GM23248 (cell line): ENCODE measurements at regions not wholly inside any gene's neighbourhood (a gene's known extent, or its start where the extent isn't known, plus 50 kb on each side); places are given as distances from the start of the nearest gene placed in this dataset.

Experiments
- DNase-seq: peaks from one replicate; pipeline ENCODE4 v3.0.0-alpha.2; 2015
- H2AFZ ChIP-seq: fragments of 200-600 bp; sonication (generic); 2 replicates; pipeline ENCODE4 v1.6.1; 2016; ENCODE audit warnings: antibody characterized with exemption
- H3F3A ChIP-seq: fragments of 200-600 bp; sonication (generic); 2 replicates; pipeline ENCODE4 v1.6.1; 2016; ENCODE audit warnings: mild to moderate bottlenecking, antibody characterized with exemption, mixed run types; ENCODE audit not compliant: insufficient read depth
- H3K27ac ChIP-seq: fragments of 200-600 bp; sonication (generic); 2 replicates; pipeline ENCODE4 v1.5.1; 2016; ENCODE audit warnings: mild to moderate bottlenecking
- H3K27me3 ChIP-seq: fragments of 200-600 bp; sonication (generic); replicated peaks from 2 replicates; pipeline ENCODE4 v1.6.1; 2016; ENCODE audit warnings: mild to moderate bottlenecking; ENCODE audit not compliant: insufficient read depth
- H3K36me3 ChIP-seq: fragments of 200-600 bp; sonication (generic); 2 replicates; pipeline ENCODE4 v1.6.1; 2016; ENCODE audit warnings: low read depth, mild to moderate bottlenecking
- H3K4me1 ChIP-seq: fragments of 200-600 bp; sonication (generic); 2 replicates; pipeline ENCODE4 v1.6.1; 2016; ENCODE audit warnings: mild to moderate bottlenecking; ENCODE audit not compliant: insufficient read depth
- H3K4me2 ChIP-seq: fragments of 200-600 bp; sonication (generic); one replicate; pipeline ENCODE4 v1.6.1; 2016; ENCODE audit warnings: mild to moderate bottlenecking; ENCODE audit not compliant: unreplicated experiment
- H3K4me3 ChIP-seq: fragments of 200-600 bp; sonication (generic); 2 replicates; pipeline ENCODE4 v1.5.1; 2016; ENCODE audit warnings: mild to moderate bottlenecking
- H3K79me2 ChIP-seq: fragments of 200-600 bp; sonication (generic); 2 replicates; pipeline ENCODE4 v1.6.1; 2016; ENCODE audit warnings: mild to moderate bottlenecking; ENCODE audit not compliant: insufficient read depth
- H3K9ac ChIP-seq: fragments of 200-600 bp; sonication (generic); 2 replicates; pipeline ENCODE4 v1.6.1; 2016; ENCODE audit warnings: mild to moderate bottlenecking
- H3K9me2 ChIP-seq: fragments of 200-600 bp; sonication (generic); 2 replicates; pipeline ENCODE4 v1.6.1; 2016; ENCODE audit warnings: mixed run types, mild to moderate bottlenecking, moderate library complexity; ENCODE audit not compliant: insufficient read depth
- H3K9me3 ChIP-seq: fragments of 200-600 bp; sonication (generic); one replicate; pipeline ENCODE4 v1.6.1; 2017; ENCODE audit warnings: low read depth
- H4K20me1 ChIP-seq: fragments of 200-600 bp; sonication (generic); 2 replicates; pipeline ENCODE4 v1.6.0; 2016; ENCODE audit not compliant: insufficient read depth
- EZH2 ChIP-seq: fragments of 200-600 bp; sonication (generic); IDR thresholded peaks from 2 replicates; pipeline ENCODE4 v1.6.1; 2018; ENCODE audit warnings: antibody characterized with exemption, mild to moderate bottlenecking; ENCODE audit not compliant: insufficient read depth, poor library complexity, severe bottlenecking
- EZH2phosphoT487 ChIP-seq: fragments of 200-600 bp; sonication (generic); IDR thresholded peaks from 2 replicates; pipeline ENCODE4 v1.6.1; 2018; ENCODE audit warnings: antibody characterized with exemption, moderate library complexity, mild to moderate bottlenecking, low read depth; ENCODE audit not compliant: insufficient read depth
- WGBS, 2 experiments: methylation state at CpG; one replicate each; pipeline ENCODE4 v1.1.6; 2015 to 2017; ENCODE audit warnings: low lambda C conversion rate in 2 of 2, low coverage in 1 of 2; ENCODE audit errors: missing lambda C conversion rate in 2 of 2; 5-methylcytosine and 5-hydroxymethylcytosine counted together
- in situ Hi-C: fragments of 300-500 bp; cut with MboI; formaldehyde crosslinking; loops from 2 replicates; pipeline ENCODE4 v1.15.0; 2020

GRCh38 chr6:167654389-167654788 lies 172.3 kb upstream of the AFDN start:
- no peaks in the 10 kb centered on the region for H3K9me3 ChIP-seq
- H3K4me1 ChIP-seq: no peaks in the 10 kb centered on the region
- no peaks in the 10 kb centered on the region for H3K9me2 ChIP-seq
- no peak overlapping the region for H3K4me3 ChIP-seq
- no peak overlapping the region for H3K4me2 ChIP-seq
- DNase-seq: no peak
- no peaks in the 10 kb centered on the region for H3F3A ChIP-seq
- no peak overlapping the region for H2AFZ ChIP-seq
- H3K9ac ChIP-seq: no peak overlapping the region
- no peaks in the 10 kb centered on the region for H3K79me2 ChIP-seq
- TF ChIP-seq EZH2: no peak
- no peak for TF ChIP-seq EZH2phosphoT487
- no peaks in the 10 kb centered on the region for H3K27me3 ChIP-seq
- no peaks in the 10 kb centered on the region for H3K36me3 ChIP-seq
- WGBS, 2 experiments: 32 to 37% methylated on average over 4 of the region's 4 CpGs
- in situ Hi-C loops: no loop called here
- no peaks in the 10 kb centered on the region for H4K20me1 ChIP-seq
- H3K27ac ChIP-seq: no peak overlapping the region

- in situ Hi-C loops: no loop called here
- Histone ChIP-seq H3K27ac (no peak overlapping the region), H3K9me2 (no peaks in the 10 kb centered on the region), H2AFZ (no peak overlapping the region), H3F3A (no peaks in the 10 kb centered on the region), H3K79me2 (no peaks in the 10 kb centered on the region), H3K4me1 (no peaks in the 10 kb centered on the region), H3K36me3 (no peaks in the 10 kb centered on the region), H3K4me2 (no peak overlapping the region), H3K9ac (no peak overlapping the region), H3K4me3 (no peak overlapping the region), H3K9me3 (no peaks in the 10 kb centered on the region), H4K20me1 (no peaks in the 10 kb centered on the region), H3K27me3 (no peaks in the 10 kb centered on the region)
- TF ChIP-seq EZH2phosphoT487 (no peak), EZH2 (no peak)
- WGBS, 2 experiments: 10 to 14% methylated on average over 4 of the region's 4 CpGs
- no peak for DNase-seq
These were observed 171.4 kb upstream of the AFDN start for GRCh38 chr6:167655174-167655821.

- Histone ChIP-seq H3K4me3 (no peak overlapping the region), H3K4me1 (no peaks in the 10 kb centered on the region), H3K79me2 (no peaks in the 10 kb centered on the region), H3K9me2 (no peaks in the 10 kb centered on the region), H2AFZ (no peak overlapping the region), H3K36me3 (no peaks in the 10 kb centered on the region), H4K20me1 (no peaks in the 10 kb centered on the region), H3K27me3 (no peaks in the 10 kb centered on the region), H3K27ac (no peak overlapping the region), H3F3A (no peaks in the 10 kb centered on the region), H3K9me3 (no peaks in the 10 kb centered on the region), H3K9ac (no peak overlapping the region), H3K4me2 (no peak overlapping the region)
- WGBS, 2 experiments: 61 to 63% methylated on average over 5 of the region's 5 CpGs
- in situ Hi-C loops: no loop called here
- DNase-seq: no peak
- TF ChIP-seq EZH2phosphoT487 (no peak), EZH2 (no peak)
These were observed 168.6 kb upstream of the AFDN start for GRCh38 chr6:167658106-167658505.

- 62% methylated on average over 4 of the region's 4 CpGs for WGBS, 2 experiments
- in situ Hi-C loops: no loop called here
These were observed 167.7 kb upstream of the AFDN start for GRCh38 chr6:167659046-167659445.

GRCh38 chr6:167660424-167660823 lies 166.3 kb upstream of the AFDN start:
- 67 to 68% methylated on average over 4 of the region's 4 CpGs for WGBS, 2 experiments

More at GRCh38 chr6:167659046-167659445, 167.7 kb upstream of the AFDN start:
- no peak for TF ChIP-seq EZH2phosphoT487
- TF ChIP-seq EZH2: no peak
- no peaks in the 10 kb centered on the region for H3K36me3 ChIP-seq
- H3K9me3 ChIP-seq: no peaks in the 10 kb centered on the region
- no peak overlapping the region for H3K4me2 ChIP-seq
- H3K9ac ChIP-seq: no peak overlapping the region
- no peaks in the 10 kb centered on the region for H3K27me3 ChIP-seq
- no peaks in the 10 kb centered on the region for H4K20me1 ChIP-seq
- H2AFZ ChIP-seq: no peak overlapping the region
- H3K4me3 ChIP-seq: no peak overlapping the region
- H3K4me1 ChIP-seq: no peaks in the 10 kb centered on the region
- no peak overlapping the region for H3K27ac ChIP-seq
- no peak for DNase-seq
- no peaks in the 10 kb centered on the region for H3K9me2 ChIP-seq
- H3K79me2 ChIP-seq: no peaks in the 10 kb centered on the region
- H3F3A ChIP-seq: no peaks in the 10 kb centered on the region

More at GRCh38 chr6:167660424-167660823, 166.3 kb upstream of the AFDN start:
- in situ Hi-C loops: no loop called here
- Histone ChIP-seq H3K4me2 (no peak overlapping the region), H3K79me2 (no peaks in the 10 kb centered on the region), H3K9me3 (no peaks in the 10 kb centered on the region), H3F3A (no peaks in the 10 kb centered on the region), H3K27me3 (no peaks in the 10 kb centered on the region), H3K27ac (no peak overlapping the region), H3K4me1 (no peaks in the 10 kb centered on the region), H2AFZ (no peak overlapping the region), H3K36me3 (no peaks in the 10 kb centered on the region), H3K9ac (no peak overlapping the region), H4K20me1 (no peaks in the 10 kb centered on the region), H3K9me2 (no peaks in the 10 kb centered on the region), H3K4me3 (no peak overlapping the region)
- no peak for DNase-seq
- TF ChIP-seq EZH2 (no peak), EZH2phosphoT487 (no peak)
